Ishikawa (cell line): ENCODE measurements at regions not wholly inside any gene's neighbourhood (a gene's known extent, or its start where the extent isn't known, plus 50 kb on each side); places are given as distances from the start of the nearest gene placed in this dataset.

Source experiments
- CEBPB ChIP-seq: IDR thresholded peaks from 2 replicates; pipeline ENCODE4 v1.6.1; 2012
- CREB1 ChIP-seq: IDR thresholded peaks from 2 replicates; pipeline ENCODE4 v1.6.1; 2012; ENCODE audit warnings: low read depth
- EGR1 ChIP-seq: IDR thresholded peaks from 2 replicates; pipeline ENCODE4 v1.6.1; 2012
- EP300 ChIP-seq: IDR thresholded peaks from 2 replicates; pipeline ENCODE4 v1.6.1; 2012; ENCODE audit warnings: borderline replicate concordance
- FOXM1 ChIP-seq: IDR thresholded peaks from 2 replicates; pipeline ENCODE4 v1.6.1; 2012; ENCODE audit warnings: low read depth, borderline replicate concordance
- NFIC ChIP-seq: IDR thresholded peaks from 2 replicates; pipeline ENCODE4 v1.6.1; 2012
- RAD21 ChIP-seq: IDR thresholded peaks from 2 replicates; pipeline ENCODE4 v1.6.1; 2012; ENCODE audit warnings: low read depth
- TAF1 ChIP-seq: IDR thresholded peaks from 2 replicates; pipeline ENCODE4 v1.6.1; 2012; ENCODE audit warnings: low read depth, mild to moderate bottlenecking
- TCF12 ChIP-seq: IDR thresholded peaks from 2 replicates; pipeline ENCODE4 v1.6.1; 2012; ENCODE audit warnings: low read depth
- TEAD4 ChIP-seq: IDR thresholded peaks from 2 replicates; pipeline ENCODE4 v1.6.1; 2012
- YY1 ChIP-seq: IDR thresholded peaks from 2 replicates; pipeline ENCODE4 v1.6.1; 2012; ENCODE audit warnings: low read depth
- ZBTB7A ChIP-seq: IDR thresholded peaks from 2 replicates; pipeline ENCODE4 v1.6.1; 2012; ENCODE audit warnings: low read depth
- TF ChIP-seq, protein P1 (sequence below): IDR thresholded peaks from 2 replicates; pipeline ENCODE4 v1.6.1; 2012
- TF ChIP-seq, protein P2 (sequence below): IDR thresholded peaks from 2 replicates; pipeline ENCODE4 v1.6.1; 2012; ENCODE audit warnings: low read depth, mild to moderate bottlenecking
- TF ChIP-seq, protein P3 (sequence below): IDR thresholded peaks from 2 replicates; pipeline ENCODE4 v1.6.1; 2012

DNA sequence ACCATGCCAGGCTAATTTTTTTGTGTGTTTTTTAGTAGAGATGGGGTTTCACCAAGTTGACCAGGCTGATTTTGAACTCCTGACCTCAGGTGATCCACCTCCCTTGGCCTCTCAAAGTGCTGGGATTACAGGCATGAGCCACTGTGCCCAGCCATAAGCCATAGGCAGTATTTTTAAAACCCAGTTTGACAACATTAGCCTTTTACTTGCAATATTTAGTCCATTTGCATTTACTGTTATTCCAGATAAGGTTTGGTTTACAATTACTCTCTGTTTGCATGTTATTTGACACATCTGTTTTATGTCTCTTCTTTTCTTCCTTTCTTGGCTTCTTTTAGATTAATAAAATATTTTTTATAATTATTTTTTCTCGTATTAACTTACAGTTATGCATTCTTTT is 83.6 kb upstream of the EPHB3 start:
- TF ChIP-seq EGR1: no peak
- TF ChIP-seq, protein P1, sequence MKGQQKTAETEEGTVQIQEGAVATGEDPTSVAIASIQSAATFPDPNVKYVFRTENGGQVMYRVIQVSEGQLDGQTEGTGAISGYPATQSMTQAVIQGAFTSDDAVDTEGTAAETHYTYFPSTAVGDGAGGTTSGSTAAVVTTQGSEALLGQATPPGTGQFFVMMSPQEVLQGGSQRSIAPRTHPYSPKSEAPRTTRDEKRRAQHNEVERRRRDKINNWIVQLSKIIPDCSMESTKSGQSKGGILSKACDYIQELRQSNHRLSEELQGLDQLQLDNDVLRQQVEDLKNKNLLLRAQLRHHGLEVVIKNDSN: no peak
- no peak for TF ChIP-seq RAD21
- TF ChIP-seq, protein P2, sequence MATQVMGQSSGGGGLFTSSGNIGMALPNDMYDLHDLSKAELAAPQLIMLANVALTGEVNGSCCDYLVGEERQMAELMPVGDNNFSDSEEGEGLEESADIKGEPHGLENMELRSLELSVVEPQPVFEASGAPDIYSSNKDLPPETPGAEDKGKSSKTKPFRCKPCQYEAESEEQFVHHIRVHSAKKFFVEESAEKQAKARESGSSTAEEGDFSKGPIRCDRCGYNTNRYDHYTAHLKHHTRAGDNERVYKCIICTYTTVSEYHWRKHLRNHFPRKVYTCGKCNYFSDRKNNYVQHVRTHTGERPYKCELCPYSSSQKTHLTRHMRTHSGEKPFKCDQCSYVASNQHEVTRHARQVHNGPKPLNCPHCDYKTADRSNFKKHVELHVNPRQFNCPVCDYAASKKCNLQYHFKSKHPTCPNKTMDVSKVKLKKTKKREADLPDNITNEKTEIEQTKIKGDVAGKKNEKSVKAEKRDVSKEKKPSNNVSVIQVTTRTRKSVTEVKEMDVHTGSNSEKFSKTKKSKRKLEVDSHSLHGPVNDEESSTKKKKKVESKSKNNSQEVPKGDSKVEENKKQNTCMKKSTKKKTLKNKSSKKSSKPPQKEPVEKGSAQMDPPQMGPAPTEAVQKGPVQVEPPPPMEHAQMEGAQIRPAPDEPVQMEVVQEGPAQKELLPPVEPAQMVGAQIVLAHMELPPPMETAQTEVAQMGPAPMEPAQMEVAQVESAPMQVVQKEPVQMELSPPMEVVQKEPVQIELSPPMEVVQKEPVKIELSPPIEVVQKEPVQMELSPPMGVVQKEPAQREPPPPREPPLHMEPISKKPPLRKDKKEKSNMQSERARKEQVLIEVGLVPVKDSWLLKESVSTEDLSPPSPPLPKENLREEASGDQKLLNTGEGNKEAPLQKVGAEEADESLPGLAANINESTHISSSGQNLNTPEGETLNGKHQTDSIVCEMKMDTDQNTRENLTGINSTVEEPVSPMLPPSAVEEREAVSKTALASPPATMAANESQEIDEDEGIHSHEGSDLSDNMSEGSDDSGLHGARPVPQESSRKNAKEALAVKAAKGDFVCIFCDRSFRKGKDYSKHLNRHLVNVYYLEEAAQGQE: no peak
- TF ChIP-seq TEAD4: no peak
- TF ChIP-seq ZBTB7A: no peak
- TF ChIP-seq NFIC: no peak
- TF ChIP-seq, protein P3, sequence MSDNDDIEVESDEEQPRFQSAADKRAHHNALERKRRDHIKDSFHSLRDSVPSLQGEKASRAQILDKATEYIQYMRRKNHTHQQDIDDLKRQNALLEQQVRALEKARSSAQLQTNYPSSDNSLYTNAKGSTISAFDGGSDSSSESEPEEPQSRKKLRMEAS: no peak

DNA sequence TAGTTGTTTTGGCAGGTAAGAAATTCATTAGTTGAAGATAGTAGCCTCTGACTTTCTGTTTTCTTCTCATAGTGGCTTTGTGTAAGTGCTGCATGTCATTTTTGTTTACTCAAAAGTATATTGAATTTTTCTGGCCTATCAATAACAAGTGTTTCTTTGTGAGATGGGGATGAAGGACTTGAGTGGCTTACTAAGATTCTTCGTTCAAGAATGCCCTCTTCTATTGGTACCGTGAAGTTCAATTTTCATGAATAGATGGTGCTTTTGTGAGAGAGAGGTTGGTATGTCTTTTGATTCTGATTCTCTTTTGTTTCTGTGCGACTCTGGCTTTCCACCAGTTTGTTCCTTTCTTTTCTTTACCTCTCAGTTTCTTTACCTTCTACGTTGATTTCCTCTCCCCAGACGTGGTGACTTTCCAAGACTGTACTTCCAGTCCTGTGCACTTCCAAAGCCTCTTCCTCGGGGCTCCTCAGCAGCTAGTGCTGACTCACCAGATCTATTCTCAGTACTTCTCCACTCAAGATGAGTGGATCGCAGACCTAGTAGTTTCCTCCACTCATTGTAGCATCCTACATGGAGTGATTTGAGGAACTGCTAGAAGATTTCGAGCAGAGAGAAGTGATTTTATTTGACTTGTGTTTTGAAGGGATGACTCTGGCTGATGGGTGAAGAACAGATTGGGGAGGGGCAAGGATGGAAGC is 82.0 kb upstream of the EPHB3 start:
- TF ChIP-seq, protein P1: no peak
- TF ChIP-seq FOXM1 (no peak), EP300 (no peak), TEAD4 (no peak), CREB1 (no peak), TAF1 (no peak), YY1 (no peak), RAD21 (no peak), EGR1 (no peak), NFIC (no peak), TCF12 (no peak), CEBPB (no peak)
- TF ChIP-seq, protein P2: no peak
- TF ChIP-seq, protein P3: no peak

DNA sequence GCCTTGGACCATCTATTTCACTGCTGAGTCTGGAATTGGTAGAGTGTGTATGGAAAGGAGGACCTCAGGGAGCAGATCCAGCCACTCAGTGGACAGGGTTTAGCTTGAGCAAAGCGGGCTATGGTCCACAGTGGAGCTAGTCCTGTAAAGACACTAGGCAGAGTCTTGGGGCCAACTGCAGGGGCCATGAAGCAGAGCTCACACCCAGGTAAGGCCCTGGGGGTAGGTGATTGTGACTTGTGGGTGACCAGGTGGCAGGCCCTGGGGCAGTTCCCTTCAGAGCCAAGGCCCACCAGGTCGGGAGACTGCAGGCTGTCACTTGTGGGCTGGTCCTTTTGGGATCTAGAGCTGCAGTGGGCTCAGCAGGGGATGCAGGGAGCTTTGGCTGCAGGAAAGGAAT is 80.8 kb upstream of the EPHB3 start:
- TF ChIP-seq RAD21: no peak
- no peak for TF ChIP-seq EP300
- no peak for TF ChIP-seq CREB1
- TF ChIP-seq EGR1: no peak
- no peak for TF ChIP-seq YY1
- no peak for TF ChIP-seq ZBTB7A
- no peak for TF ChIP-seq NFIC
- TF ChIP-seq, protein P2: no peak
- TF ChIP-seq, protein P1: no peak
- TF ChIP-seq CEBPB: no peak

- TF ChIP-seq TEAD4 (no peak), YY1 (no peak), NFIC (no peak), FOXM1 (no peak), ZBTB7A (no peak), RAD21 (no peak), TCF12 (no peak), TAF1 (no peak), EP300 (no peak), CREB1 (no peak), EGR1 (no peak), CEBPB (no peak)
- TF ChIP-seq, protein P1: no peak
- TF ChIP-seq, protein P2: no peak
Observed at GRCh38 chr3:184481984-184482671, 79.5 kb upstream of the EPHB3 start.
